ENCODE measurements at regions not wholly inside any gene's neighbourhood (a gene's known extent, or its start where the extent isn't known, plus 50 kb on each side); places are given as distances from the start of the nearest gene placed in this dataset.

DNA sequence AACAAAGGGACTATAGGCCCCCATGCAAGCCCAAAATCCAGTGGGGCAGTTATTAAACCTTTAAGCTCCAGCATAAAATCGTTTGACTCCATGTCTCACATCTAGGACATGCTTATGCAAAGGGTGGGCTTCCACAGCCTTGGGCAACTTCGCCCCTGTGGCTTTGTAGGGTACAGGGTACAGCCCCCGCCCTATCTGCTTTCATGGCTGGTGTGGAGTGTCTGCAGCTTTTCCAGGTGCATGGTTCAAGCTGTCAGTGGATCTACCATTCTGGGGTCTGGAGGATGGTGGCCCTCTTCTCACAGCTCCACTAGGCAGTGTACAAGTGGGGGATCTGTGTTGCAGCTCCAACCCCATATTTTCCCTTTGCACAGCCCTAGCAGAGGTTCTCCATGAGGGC is 559.8 kb upstream of the TECRL start:
- TF ChIP-seq, protein P1, sequence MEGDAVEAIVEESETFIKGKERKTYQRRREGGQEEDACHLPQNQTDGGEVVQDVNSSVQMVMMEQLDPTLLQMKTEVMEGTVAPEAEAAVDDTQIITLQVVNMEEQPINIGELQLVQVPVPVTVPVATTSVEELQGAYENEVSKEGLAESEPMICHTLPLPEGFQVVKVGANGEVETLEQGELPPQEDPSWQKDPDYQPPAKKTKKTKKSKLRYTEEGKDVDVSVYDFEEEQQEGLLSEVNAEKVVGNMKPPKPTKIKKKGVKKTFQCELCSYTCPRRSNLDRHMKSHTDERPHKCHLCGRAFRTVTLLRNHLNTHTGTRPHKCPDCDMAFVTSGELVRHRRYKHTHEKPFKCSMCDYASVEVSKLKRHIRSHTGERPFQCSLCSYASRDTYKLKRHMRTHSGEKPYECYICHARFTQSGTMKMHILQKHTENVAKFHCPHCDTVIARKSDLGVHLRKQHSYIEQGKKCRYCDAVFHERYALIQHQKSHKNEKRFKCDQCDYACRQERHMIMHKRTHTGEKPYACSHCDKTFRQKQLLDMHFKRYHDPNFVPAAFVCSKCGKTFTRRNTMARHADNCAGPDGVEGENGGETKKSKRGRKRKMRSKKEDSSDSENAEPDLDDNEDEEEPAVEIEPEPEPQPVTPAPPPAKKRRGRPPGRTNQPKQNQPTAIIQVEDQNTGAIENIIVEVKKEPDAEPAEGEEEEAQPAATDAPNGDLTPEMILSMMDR (IDR thresholded peaks at IDR 0.05; ENCODE audit: insufficient read depth, low read length): no peak
- no peak for TF ChIP-seq GABPA (IDR thresholded peaks at IDR 0.05; ENCODE audit: low read depth)
- TF ChIP-seq, protein P2, sequence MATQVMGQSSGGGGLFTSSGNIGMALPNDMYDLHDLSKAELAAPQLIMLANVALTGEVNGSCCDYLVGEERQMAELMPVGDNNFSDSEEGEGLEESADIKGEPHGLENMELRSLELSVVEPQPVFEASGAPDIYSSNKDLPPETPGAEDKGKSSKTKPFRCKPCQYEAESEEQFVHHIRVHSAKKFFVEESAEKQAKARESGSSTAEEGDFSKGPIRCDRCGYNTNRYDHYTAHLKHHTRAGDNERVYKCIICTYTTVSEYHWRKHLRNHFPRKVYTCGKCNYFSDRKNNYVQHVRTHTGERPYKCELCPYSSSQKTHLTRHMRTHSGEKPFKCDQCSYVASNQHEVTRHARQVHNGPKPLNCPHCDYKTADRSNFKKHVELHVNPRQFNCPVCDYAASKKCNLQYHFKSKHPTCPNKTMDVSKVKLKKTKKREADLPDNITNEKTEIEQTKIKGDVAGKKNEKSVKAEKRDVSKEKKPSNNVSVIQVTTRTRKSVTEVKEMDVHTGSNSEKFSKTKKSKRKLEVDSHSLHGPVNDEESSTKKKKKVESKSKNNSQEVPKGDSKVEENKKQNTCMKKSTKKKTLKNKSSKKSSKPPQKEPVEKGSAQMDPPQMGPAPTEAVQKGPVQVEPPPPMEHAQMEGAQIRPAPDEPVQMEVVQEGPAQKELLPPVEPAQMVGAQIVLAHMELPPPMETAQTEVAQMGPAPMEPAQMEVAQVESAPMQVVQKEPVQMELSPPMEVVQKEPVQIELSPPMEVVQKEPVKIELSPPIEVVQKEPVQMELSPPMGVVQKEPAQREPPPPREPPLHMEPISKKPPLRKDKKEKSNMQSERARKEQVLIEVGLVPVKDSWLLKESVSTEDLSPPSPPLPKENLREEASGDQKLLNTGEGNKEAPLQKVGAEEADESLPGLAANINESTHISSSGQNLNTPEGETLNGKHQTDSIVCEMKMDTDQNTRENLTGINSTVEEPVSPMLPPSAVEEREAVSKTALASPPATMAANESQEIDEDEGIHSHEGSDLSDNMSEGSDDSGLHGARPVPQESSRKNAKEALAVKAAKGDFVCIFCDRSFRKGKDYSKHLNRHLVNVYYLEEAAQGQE (IDR thresholded peaks at IDR 0.05; ENCODE audit: insufficient replicate concordance, low read depth): no peak
- TF ChIP-seq POLR2AphosphoS5 (IDR thresholded peaks at IDR 0.05; ENCODE audit: low read depth): no peak
